Renal cortex interstitium (tissue), 11 donors: ENCODE measurements at regions not wholly inside any gene's neighbourhood (a gene's known extent, or its start where the extent isn't known, plus 50 kb on each side); places are given as distances from the start of the nearest gene placed in this dataset.

Source experiments
- DNase-seq, 11 donors: peaks; one replicate each; pipeline ENCODE4 v3.0.0-alpha.2; 2013; ENCODE audit warnings: low read depth in 9 of 11, low spot score in 4 of 11; ENCODE audit errors: extremely low read depth in 1 of 11

DNA sequence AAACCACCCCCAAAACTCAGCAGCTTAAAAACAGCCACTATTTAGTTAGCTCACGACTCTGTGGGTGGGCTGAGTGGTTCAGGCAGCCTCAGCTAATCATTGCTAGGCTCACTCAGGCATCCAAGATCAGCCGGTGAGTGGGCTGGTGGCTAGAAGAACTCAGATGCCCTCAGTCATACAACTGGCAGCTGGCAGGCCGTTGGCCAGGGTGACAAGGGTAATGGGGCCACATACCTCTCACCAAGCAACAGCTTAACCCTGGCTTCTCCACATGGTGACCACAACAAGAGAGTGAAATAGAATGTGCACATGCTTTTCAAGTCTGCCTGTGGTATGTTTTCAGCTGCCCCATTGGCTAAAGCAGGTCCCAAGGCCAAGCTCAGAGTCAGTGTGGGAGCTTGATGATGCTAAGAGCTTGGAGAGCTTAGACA is 435.4 kb upstream of the TSHZ3 start:
- DNase-seq: peak in 1 of 11 donors; percentile 8

DNA sequence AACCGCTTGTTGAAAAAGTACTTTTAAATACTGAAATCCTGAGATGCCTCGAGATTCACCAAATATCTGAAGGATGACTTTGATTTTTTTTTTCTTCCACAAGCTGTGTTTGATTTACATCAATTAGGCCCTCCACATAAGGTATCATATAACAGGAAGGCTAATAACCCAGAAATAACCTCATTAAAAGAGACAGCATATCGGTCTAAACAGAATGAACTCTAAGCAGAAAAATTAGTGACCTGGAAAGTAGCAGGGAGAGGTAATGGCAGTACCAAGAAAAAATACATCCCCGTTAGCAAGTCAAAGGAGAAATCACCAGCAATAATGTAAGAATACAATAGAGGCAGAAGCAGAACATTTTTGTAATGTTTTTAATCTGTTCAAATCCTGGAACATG is 452.4 kb upstream of the TSHZ3 start:
- DNase-seq: no peak

DNA sequence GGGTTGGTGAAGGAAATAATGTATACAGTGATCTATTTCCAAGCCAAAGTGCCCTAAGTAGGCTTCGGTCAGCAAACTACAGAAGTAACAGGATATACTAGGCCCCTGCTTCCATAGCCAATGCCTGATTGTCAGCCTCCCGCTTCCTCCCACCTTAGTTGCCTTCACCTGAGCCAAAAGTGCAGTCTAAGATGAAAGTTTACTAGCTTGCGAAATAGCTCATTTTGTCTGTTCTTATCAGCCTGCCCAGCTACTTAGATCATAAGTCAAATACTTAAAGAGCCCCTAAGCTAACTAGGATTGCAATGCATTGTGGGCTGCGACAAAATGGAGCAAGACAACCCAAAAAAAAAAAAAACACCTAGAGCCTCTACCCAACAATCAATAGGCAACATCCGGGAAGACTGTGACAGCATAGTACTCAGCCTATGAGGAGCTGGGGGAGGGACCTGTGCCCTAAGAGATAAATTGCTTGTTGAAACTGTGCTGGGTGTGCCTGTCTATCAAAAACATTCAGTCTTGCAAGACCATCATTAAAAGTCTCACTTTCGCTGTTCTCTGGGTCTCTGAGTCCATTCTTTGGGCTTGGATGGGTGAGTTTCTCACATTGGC is 454.7 kb upstream of the TSHZ3 start:
- DNase-seq: no peak

DNA sequence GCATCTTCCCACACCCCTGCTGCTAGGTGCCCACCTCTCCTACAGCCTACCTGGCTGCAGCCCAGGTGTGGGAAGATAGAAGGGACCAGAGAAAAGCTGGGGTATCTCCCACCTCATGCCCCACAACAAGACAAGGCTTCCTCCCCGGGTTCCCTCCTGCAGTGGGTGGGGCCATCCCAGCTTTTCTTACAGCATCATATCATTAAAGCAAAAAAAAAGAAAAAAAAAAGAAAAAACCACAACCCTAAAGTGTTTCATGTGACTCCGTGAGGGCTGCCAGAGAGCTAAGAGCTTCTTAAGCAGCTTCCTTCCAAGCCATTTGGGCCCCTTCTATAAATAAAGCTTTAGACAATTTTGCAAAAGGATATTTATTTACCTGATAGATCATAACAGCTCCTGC is 455.4 kb upstream of the TSHZ3 start:
- no peak for DNase-seq

DNA sequence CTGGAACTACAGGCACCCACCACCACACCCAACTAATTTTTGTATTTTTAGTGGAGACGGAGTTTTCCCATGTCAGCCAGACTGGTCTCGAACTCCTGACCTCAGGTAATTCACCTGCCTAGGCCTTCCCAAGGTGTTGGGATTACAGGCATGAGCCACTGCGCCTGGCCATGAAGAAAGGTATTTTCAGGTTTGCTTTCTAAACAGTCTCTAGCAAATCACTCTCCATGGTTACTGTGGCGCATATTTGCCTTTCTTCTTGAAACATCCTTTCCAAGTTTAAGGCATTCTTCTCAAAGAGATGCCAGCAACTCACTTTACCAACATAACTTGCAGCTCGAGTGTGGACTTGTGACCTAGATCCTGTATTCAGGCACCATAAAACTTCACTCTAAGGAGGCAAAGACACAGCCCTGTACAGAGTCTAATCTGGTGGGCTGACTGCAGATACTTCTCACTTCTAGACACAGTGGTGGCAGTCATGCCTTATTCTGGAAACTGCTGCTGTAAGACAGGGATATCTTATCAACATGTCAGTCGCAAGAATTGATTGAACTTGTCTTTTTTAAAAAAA is 461.4 kb upstream of the TSHZ3 start:
- no peak for DNase-seq

DNA sequence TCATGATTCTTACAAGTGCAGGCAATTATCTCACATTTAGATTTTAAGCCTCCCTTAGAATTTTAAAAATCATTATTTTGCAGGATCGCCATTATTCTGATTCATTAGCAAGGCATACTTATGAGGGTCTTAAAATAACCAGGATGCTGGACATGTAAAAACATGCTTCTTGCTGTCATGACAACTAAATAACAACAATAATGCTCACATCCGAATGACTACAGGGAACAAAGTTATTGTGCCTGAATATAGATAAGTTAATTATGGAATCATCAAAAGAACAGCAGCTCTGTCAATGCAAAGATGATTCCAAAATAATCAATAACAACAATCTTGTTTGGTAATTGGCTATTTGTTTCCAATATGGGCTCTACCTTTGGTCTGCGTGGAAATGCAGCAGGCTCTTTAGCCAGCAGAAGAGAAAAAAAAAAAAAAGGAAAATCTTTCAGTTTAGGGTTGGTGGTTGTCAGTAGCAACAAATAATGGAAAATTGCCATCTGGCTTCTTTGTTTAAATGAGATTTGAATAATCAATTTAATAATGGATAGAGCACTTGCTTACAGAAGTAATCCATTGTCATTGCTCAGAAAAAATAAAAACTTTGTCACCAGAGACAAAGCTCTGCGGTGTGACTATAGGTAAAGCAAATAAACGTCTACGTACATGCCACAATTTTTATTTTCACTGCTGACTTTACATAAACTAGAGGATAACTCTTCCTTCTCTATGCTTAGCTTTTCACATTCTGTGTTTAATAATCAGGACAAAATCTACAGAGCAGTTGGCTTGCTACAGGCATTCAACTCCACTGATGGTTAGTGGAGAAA is 468.9 kb upstream of the TSHZ3 start:
- no peak for DNase-seq

DNA sequence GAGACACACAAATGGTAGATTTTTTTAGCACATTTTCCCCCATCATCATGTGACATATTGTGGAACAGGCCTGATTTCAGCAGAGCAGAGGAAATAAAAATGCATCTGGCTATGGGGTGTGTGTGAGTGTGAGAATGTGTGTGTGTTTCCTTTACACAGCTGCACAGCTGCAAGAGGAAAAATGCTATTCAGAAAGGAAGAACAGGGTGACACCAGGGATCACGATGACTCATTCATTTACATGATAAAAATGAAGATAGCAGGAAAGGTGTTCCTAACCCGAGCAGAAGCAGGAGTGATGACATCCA is 469.5 kb upstream of the TSHZ3 start:
- no peak for DNase-seq

DNA sequence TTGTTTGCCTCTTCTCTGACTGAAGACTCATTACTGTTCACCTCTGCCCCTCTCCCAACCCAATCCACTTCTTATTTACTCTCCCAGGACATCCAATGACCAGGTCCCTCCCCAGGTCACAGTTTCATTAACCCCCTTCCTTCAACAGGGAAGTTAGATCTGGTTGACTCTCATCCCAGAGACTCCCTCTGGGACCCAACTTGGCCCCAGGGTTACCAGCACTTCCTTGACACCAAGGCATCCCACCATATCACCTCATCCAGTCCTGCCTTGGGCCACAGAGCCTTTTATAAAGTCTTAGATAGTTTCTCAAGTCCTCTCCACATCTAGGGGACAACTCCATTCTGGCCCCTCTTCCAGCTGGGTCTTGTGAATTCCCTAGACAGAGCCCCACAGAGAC is 470.6 kb upstream of the TSHZ3 start:
- DNase-seq: no peak

DNA sequence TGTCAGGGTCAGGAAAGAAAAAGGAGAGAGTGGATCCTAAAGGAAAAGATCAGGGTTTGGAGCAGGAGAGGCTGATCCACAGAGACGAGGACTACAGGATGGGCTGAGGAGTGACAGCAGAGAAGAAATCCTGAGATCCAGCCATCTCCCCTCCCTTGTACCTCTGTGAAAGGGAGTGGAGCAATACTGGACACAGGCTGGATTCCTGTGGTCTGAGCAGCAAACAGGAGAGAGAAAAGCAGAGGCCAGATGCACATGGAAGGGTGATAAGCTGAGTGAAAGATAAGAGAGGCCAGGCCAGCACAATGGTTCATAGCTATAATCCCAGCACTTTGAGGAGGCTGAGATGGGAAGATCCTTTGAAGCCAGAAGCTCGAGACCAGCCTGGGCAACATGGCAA is 472.1 kb upstream of the TSHZ3 start:
- no peak for DNase-seq

DNA sequence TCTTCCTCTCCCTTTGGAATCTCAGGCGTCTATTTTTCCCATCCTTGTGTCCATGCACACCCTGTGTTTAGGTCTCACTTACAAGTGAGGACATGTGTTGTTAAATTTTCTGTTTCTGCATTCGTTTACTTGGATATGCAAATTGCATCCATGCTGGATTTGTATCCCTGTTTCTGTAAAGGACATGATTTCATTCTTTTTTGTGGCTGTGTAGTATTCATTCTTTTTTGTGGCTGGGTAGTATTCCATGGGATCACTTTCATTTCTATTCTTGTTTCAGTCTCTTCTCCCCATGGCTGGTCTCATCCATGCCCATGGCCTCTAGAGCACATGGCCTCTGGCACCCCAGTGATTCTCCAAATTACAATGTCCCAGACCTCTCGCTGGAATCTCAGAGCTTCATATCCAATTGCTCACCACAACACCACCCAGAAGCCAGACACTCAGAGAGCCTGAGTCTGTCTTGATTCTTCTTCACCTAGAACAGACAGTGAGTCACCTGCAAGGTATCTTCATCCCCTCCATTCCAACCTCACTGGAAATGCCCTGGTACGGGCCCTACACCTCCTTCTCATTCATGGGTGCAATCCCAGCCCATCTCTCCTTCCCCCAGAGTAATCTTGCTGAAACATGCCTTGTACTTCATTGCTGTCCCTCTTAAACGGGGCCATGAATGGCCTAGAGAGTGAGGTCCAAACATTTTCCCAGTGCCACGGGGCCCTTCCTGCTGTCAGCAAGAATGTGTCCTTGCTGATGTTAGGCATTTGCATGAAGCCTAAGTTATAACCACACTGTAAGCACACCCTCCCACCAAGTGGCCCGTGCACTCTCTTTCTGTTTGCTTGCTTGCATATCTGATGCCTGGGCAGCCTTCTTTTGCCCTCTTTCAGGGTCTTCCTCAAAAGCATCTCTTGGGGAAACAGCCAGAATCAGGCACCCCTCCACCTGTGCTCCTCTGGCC is 476.2 kb upstream of the TSHZ3 start:
- DNase-seq: no peak

DNA sequence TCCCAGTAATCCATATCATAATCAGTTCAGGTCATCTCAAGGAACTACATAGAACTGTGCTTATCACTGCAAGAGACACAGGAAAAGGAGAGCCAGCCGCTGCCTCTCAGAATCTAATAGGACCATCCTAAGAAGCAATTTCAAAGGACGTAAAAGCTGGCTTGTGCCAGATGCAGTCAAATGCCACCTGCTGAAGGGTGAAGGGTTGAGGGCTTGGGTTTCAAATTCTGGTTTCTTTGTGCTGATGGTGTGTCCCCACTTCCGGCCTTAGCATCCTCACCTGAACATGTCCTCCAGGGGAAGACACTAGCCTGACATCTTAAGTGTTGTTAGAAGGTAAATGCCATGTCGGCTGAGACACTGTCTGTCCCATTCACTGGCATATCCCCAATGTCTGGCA is 477.1 kb upstream of the TSHZ3 start:
- DNase-seq: no peak

DNA sequence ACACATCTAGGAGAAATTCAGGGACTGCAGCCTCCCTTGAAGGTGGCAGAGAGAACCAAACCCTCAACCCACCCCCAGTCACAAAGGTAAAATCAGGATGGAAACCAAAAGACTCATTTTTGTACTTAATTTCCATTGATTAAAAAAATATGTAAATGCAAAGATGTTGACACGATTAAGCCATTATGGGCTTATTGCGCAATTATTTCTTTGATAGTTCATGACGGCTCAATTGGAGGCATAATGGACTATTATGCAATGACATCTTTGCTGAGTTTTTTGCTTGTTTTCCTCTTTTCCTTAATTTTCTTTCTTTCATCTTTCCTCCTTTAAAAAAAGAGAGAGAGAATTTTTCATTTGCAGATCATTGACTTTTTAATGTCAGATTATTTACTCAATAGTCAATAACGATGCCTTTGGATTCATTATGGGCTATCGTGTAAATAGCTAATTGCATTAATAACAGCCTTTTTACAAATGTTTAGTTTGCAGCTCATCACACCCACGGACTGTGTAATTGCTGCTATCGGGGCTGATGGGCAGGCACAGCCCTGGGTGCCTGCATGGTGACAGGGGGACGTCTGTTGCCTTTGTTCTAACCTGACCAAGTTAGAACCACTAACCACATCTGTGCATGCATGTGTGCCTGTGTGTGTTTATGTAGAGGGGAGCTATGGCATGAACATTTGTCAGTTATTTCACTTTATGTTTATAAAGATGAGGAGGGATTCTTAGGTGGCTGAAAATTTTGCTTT is 482.4 kb upstream of the TSHZ3 start:
- DNase-seq: no peak

DNA sequence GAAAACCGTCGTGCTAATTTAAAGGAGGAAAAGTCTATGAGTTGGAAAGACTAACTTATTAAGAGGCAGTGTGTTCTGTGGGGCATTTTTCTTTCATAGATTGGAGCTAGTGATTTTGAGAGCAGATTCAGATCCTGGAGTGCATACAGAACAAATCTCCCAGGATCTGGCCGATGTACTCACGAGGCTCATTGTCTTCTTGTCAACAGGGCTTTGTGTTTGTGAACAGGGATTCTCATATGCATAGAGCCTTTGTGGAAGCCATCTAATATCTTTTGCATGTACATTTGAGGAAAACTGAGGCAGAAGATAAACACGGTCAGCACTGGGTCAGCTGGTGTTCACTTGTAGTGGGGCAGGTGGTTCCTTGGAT is 482.9 kb upstream of the TSHZ3 start:
- no peak for DNase-seq

DNA sequence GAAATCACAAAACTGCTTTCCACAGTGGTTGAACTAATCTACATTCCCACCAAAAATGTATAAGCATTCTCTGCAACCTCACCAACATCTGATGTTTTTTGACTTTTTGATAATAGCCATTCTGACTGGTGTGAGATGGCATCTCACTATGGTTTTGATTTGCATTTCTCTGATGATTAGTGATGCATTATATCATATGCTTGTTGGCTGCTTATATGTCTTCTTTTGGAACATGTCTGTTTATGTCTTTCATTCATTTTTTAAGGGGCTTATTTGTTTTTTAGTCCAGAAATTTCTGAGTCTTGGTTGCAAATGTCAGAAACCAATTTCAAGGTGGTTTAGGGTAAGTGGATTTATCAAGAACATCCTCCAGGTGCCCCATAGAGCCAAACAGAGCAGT is 484.8 kb upstream of the TSHZ3 start:
- DNase-seq: no peak

DNA sequence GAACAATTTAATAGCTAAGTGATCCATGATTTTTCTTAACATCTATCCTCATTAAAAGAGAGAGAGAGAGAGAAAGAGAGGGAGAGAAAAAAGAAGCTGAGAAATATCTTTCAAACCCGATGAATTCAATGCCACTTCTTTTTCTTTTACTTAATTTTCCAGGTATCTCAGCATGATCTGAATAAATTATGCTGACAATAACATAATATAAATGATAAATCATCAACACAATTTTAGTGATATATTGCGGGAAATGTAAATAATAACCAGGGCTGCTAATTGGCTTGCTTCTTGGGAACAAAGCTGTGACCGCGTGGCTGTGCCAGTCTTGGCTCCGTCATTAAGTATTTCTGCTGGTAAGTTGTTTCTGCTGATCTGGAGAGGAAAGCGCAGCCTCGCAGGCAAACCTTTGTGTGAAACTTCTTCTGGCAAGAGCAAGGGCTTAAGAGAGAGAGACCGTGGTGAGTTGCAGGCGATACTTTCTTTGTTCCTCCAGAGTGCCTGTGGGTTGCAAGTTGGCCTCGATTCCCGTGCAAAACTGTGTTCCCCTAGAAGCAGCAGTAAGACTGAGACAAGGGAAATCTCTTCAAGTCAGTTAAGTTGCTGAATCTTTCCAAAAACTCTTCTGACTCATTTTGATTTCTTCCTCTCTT is 489.1 kb upstream of the TSHZ3 start:
- no peak for DNase-seq

DNA sequence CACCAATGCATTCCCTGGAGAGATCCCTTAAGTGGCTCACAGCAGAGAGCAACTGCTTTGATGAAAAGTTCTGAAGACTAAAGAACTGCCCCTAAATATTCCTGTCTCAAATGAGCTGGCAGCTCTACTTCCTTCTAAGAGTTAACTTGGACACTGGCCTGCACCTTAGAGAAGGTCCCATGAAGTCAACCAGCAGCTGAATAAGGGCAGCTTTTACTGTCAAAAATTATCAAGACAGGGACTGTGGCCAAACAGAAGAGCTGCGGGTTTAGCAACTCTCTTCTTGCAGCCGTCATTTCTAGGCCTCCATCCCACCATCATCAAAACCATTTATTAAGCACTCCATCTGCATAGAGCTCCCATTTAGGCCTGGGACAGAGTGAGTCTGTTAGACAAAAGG is 491.1 kb upstream of the TSHZ3 start:
- DNase-seq: no peak

DNA sequence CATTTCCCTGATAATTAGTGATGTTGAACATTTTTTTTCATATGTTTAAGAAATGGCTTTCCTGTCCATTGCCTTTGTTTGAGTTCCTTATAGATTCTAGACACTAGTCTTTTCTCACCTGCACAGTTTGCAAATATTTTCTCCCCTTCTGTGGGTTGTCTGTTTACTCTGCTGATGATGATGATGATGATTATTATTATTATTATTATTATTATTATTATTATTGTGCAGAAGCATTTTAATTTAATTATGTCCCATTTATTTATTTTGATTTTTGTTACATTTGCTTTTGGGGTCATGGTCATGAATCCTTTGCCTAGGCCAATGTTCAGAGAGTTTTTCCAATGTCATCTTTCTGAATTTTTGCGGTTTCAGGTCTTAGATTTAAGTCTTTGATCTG is 492.5 kb upstream of the TSHZ3 start:
- no peak for DNase-seq

DNA sequence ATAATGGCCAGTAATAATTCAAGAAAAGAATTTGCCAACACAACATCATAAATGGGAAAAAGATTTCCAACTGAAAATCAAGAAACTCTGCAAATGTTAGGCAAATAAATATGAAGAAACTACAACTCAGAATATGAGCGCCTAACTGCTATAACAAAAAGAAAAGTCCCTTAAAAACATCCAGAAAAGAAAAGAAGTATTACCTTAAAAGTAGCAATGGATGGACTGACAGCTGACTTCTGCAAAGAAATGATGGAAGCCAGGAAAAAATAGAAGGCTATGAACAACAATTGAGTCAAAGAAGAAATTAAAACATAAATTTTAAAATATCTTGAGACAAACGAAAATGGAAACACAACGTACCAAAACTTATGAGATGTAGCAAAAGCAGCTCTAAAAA is 482.3 kb upstream of the ZNF507 start:
- DNase-seq: no peak

DNA sequence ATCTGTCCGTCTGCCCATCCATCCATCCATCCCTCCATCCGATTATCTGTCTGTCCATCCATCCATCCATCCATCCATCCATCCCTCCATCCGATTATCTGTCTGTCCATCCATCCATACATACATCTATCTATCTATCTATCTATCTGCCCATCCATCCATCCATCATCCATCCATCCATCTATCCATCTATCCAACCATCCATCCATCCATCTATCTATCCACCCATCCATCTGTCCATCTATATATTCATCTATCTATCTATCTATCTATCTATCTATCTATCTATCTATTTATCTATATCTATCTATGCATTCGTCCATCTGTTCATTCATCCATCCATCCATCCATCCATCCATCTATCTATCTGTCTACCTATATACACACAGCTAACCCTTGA is 471.1 kb upstream of the ZNF507 start:
- no peak for DNase-seq
